ENCODE measurements at regions not wholly inside any gene's neighbourhood (a gene's known extent, or its start where the extent isn't known, plus 50 kb on each side); places are given as distances from the start of the nearest gene placed in this dataset.

- no peak for TF ChIP-seq CTCF (IDR thresholded peaks at IDR 0.05)
- TF ChIP-seq EZH2 (IDR thresholded peaks at IDR 0.05; ENCODE audit: borderline replicate concordance, insufficient read depth, low read depth, low read length, poor library complexity, severe bottlenecking) = no peak
Measured at GRCh38 chr2:3130444-3130843, 247.2 kb downstream of the EIPR1 start.
